MM.1S (cell line): ENCODE measurements at regions not wholly inside any gene's neighbourhood (a gene's known extent, or its start where the extent isn't known, plus 50 kb on each side); places are given as distances from the start of the nearest gene placed in this dataset.
"Not testable (repeated sequence)": the region's sequence is repeated elsewhere in the genome, so short reads cannot be mapped to it uniquely, and the experiment has no call there.

ENCODE experiments used
- DNase-seq: peaks from one replicate; pipeline ENCODE4 v3.0.0-alpha.2; 2015
- H2AFZ ChIP-seq: fragments of 300-600 bp; sonication (generic); 2 replicates; pipeline ENCODE4 v1.6.0; 2016; ENCODE audit warnings: antibody characterized with exemption, low read length
- H3F3A ChIP-seq: fragments of 300-600 bp; sonication (generic); 2 replicates; pipeline ENCODE4 v1.6.1; 2016; ENCODE audit warnings: mild to moderate bottlenecking, antibody characterized with exemption, low read length, moderate library complexity, mixed read lengths; ENCODE audit not compliant: insufficient read depth
- H3K27ac ChIP-seq: fragments of 300-600 bp; sonication (generic); 2 replicates; pipeline ENCODE4 v1.5.1; 2016; ENCODE audit warnings: mild to moderate bottlenecking, low read length
- H3K27me3 ChIP-seq: fragments of 300-600 bp; sonication (generic); replicated peaks from 2 replicates; pipeline ENCODE4 v1.6.0; 2016; ENCODE audit warnings: low read length; ENCODE audit not compliant: insufficient read depth
- H3K36me3 ChIP-seq: fragments of 300-600 bp; sonication (generic); replicated peaks from 2 replicates; pipeline ENCODE4 v1.6.1; 2016; ENCODE audit warnings: mild to moderate bottlenecking, low read length, mixed read lengths; ENCODE audit not compliant: insufficient read depth
- H3K4me1 ChIP-seq: fragments of 300-600 bp; sonication (generic); 2 replicates; pipeline ENCODE4 v1.6.1; 2016; ENCODE audit warnings: low read length, mixed read lengths
- H3K4me2 ChIP-seq: fragments of 300-600 bp; sonication (generic); 2 replicates; pipeline ENCODE4 v1.6.0; 2016; ENCODE audit warnings: low read depth, low read length
- H3K4me3 ChIP-seq: fragments of 300-600 bp; sonication (generic); 2 replicates; pipeline ENCODE4 v1.5.1; 2016; ENCODE audit warnings: low read length, mixed read lengths
- H3K79me2 ChIP-seq: fragments of 300-600 bp; sonication (generic); 2 replicates; pipeline ENCODE4 v1.6.1; 2016; ENCODE audit warnings: mixed run types, low read length, mixed read lengths
- H3K9ac ChIP-seq: fragments of 300-600 bp; sonication (generic); 2 replicates; pipeline ENCODE4 v1.6.1; 2016; ENCODE audit warnings: low read length, mixed read lengths
- H3K9me2 ChIP-seq: fragments of 300-600 bp; sonication (generic); replicated peaks from 2 replicates; pipeline ENCODE4 v1.6.1; 2016; ENCODE audit warnings: mild to moderate bottlenecking, low read length, mixed read lengths; ENCODE audit not compliant: insufficient read depth
- H3K9me3 ChIP-seq: fragments of 300-600 bp; sonication (generic); replicated peaks from 2 replicates; pipeline ENCODE4 v1.6.1; 2016; ENCODE audit warnings: mild to moderate bottlenecking, low read length, mixed read lengths; ENCODE audit not compliant: insufficient read depth
- H4K20me1 ChIP-seq: fragments of 300-600 bp; sonication (generic); 2 replicates; pipeline ENCODE4 v1.6.1; 2016; ENCODE audit warnings: mild to moderate bottlenecking, low read length, moderate library complexity, mixed read lengths; ENCODE audit not compliant: insufficient read depth
- TF ChIP-seq, protein P1 (sequence below): fragments of 300-600 bp; sonication (generic); IDR thresholded peaks from 2 replicates; pipeline ENCODE4 v1.5.1; 2016; ENCODE audit warnings: antibody characterized with exemption, low read length, mixed read lengths

DNA sequence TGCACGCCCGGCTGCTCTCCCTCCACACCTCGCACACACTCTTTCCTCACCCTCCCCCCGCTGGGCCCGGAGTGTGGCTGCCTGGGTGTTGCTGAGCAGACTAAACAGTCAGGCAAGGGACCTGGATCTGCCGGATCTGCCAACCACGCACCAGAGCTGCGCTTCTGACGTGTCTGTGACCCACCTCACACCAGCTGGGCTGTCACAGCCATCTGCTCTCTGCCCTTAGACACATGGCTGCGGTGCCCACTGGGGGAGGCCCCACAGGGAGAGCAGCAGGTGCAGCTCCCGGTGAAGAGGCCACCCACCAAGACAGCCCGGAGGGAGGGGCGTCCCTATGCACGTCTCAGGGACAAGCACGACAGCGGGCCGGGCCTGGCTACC is 5403.1 kb upstream of the TPTE start:
- not testable (repeated sequence) for H3K27me3 ChIP-seq, H3K9ac ChIP-seq, H4K20me1 ChIP-seq, H3K4me2 ChIP-seq, H3K27ac ChIP-seq, H3K79me2 ChIP-seq, H3K9me2 ChIP-seq, H3K36me3 ChIP-seq, H3K4me3 ChIP-seq, H3F3A ChIP-seq, H3K9me3 ChIP-seq, H3K4me1 ChIP-seq, DNase-seq, H2AFZ ChIP-seq

DNA sequence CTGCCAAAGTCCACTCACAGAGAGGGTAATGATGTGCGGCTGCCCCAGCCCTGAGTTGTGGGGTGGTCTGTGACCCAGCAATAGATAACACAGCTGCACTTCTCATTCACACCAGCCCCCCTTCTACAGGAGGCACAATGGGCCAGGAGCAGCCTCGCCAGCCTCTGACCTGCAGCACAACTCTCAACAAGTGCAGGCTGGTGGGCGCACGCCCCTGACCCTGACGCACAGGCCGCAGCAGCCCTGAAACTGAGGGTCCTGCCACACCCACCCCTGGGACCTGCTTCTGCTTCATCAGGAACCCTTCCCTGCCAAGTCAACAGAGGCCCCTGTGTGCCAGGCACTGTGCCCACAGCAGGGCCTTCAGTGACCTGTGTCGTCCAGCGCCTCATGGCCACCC is 5402.2 kb upstream of the TPTE start:
- not testable (repeated sequence) for DNase-seq, H3K9ac ChIP-seq, H3K4me3 ChIP-seq, H3K9me3 ChIP-seq, H3K4me2 ChIP-seq, H3F3A ChIP-seq, H4K20me1 ChIP-seq, H3K79me2 ChIP-seq, H3K36me3 ChIP-seq, H2AFZ ChIP-seq, H3K4me1 ChIP-seq, H3K27ac ChIP-seq, H3K9me2 ChIP-seq, H3K27me3 ChIP-seq

DNA sequence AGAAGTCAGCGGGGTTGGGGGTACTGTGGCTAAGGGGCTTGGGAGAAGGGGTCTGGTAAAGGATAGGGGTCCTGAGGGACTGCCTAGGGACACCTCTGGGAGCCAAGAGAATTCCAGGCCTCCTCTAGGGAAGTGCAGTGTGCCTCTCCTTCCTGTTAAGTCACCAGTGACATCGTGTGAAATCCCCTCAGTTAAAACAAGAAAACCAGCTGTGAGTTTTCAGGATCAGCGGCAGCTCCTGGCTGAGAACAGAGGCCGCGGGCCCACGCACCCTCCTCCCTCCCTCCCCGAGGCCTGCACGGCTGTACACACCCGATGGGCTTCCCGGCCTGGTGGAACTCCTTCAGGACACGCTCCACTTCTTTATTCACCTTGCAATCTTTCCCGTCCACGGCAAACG is 5400.0 kb upstream of the TPTE start:
- not testable (repeated sequence) for H3K27me3 ChIP-seq, H4K20me1 ChIP-seq, DNase-seq, H2AFZ ChIP-seq, H3K4me1 ChIP-seq, H3K9ac ChIP-seq, H3K9me2 ChIP-seq, H3K4me3 ChIP-seq, H3F3A ChIP-seq, H3K36me3 ChIP-seq, H3K27ac ChIP-seq, H3K4me2 ChIP-seq, H3K79me2 ChIP-seq, H3K9me3 ChIP-seq

DNA sequence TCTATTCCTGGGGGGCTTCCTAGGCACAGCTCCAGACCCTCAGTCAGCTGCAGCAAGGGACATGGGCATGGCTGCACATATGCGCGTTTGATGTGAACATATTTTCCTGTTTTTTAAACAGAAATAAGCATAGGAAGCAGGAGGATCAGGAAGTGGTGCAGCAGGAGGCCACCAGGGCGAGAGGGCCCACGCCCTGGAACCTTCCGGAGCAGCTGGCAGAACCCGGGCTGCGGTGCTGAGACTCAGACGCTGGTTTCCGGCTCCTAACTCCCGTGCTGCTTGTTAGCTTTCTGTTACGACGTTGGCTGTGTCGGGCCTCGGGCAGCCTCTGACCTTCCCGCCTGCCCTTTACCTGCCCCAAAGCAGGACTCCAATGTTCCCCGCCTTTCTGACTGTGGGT is 5399.5 kb upstream of the TPTE start:
- not testable (repeated sequence) for H4K20me1 ChIP-seq, H3K27ac ChIP-seq, H2AFZ ChIP-seq, H3K79me2 ChIP-seq, H3K9ac ChIP-seq, H3K9me3 ChIP-seq, H3K4me2 ChIP-seq, H3K36me3 ChIP-seq, H3F3A ChIP-seq, H3K9me2 ChIP-seq, H3K4me3 ChIP-seq, H3K4me1 ChIP-seq, H3K27me3 ChIP-seq, DNase-seq

DNA sequence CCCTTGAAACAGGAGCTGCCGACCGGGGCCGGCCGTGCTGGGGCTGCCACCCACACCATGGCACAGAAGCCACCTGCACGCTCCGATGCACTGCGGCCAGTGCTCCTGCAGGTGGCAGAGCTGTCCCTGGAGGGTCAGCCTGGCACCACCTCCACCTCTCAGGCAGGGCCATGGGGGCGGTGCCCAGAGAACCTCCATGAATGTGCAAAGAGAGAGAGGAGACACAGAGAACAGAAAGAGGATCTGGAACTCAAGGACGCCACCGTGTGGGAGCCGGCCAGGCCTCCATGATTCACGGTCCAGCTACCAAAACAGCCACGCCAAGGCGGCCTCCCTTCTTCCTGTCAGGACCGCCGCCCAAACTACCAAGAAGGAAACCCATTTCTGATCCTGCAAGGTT is 5397.7 kb upstream of the TPTE start:
- not testable (repeated sequence) for H3K9me2 ChIP-seq, H3K36me3 ChIP-seq, H4K20me1 ChIP-seq, H3K27me3 ChIP-seq, H3K27ac ChIP-seq, H3F3A ChIP-seq, H3K9me3 ChIP-seq, H3K79me2 ChIP-seq, H3K9ac ChIP-seq, H3K4me3 ChIP-seq, H3K4me1 ChIP-seq, H2AFZ ChIP-seq, H3K4me2 ChIP-seq, DNase-seq
- TF ChIP-seq, protein P1, sequence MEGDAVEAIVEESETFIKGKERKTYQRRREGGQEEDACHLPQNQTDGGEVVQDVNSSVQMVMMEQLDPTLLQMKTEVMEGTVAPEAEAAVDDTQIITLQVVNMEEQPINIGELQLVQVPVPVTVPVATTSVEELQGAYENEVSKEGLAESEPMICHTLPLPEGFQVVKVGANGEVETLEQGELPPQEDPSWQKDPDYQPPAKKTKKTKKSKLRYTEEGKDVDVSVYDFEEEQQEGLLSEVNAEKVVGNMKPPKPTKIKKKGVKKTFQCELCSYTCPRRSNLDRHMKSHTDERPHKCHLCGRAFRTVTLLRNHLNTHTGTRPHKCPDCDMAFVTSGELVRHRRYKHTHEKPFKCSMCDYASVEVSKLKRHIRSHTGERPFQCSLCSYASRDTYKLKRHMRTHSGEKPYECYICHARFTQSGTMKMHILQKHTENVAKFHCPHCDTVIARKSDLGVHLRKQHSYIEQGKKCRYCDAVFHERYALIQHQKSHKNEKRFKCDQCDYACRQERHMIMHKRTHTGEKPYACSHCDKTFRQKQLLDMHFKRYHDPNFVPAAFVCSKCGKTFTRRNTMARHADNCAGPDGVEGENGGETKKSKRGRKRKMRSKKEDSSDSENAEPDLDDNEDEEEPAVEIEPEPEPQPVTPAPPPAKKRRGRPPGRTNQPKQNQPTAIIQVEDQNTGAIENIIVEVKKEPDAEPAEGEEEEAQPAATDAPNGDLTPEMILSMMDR: peak; percentile 32

DNA sequence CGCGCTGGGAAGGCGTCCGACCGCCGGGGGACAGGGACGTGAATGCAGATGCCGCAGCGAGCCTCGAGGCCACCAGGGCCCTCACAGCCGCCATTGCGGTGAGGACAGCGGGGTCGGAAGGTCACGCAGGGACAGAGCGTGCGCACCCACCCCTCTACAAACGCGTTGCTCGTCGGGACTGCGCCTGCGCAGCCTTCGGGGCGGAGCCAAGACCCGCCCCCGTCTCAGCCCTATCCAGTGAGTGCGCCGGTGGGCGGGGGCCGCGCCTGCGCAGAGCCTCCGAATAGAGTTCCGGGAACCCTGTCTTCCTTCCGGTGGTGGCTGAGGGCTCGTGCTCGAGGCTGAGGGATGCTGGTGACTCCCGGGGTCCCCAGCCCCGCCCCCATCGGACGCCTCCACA is 5393.1 kb upstream of the TPTE start:
- not testable (repeated sequence) for H4K20me1 ChIP-seq, H3K9me2 ChIP-seq, H3K79me2 ChIP-seq, H3K4me2 ChIP-seq, H3K27me3 ChIP-seq, H3F3A ChIP-seq, H2AFZ ChIP-seq, H3K9ac ChIP-seq, H3K4me1 ChIP-seq, H3K36me3 ChIP-seq, H3K9me3 ChIP-seq, H3K27ac ChIP-seq
- peak; percentile 94 for DNase-seq
- H3K4me3 ChIP-seq: peak overlapping the region; percentile 27; the same call in 1 of the 2 replicates

DNA sequence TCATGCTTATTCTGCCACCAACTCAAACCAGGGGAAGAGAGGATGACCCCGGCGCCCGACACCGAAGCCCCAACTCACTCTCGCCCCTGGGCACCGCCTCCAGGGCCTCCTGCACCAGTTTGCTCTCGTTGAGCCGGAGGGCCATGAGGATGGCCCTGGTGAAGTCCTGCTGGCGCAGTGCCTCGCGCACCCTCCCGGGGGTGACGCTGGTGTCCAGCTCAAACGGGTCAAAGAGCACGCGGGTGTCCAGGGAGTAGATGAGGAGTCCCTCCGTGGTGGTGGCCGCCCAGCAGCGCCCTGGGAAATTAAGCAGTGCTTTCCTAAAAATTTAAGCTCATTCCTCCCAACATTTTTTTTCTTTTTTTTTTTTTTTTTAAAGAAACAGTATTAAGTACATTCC is 5387.6 kb upstream of the TPTE start:
- H3K27ac ChIP-seq, H3F3A ChIP-seq, H3K79me2 ChIP-seq, H3K4me1 ChIP-seq, H3K4me2 ChIP-seq, H3K9me3 ChIP-seq, H3K27me3 ChIP-seq, H4K20me1 ChIP-seq, H3K9ac ChIP-seq, H3K4me3 ChIP-seq, H3K36me3 ChIP-seq, DNase-seq, H3K9me2 ChIP-seq, H2AFZ ChIP-seq: not testable (repeated sequence)

DNA sequence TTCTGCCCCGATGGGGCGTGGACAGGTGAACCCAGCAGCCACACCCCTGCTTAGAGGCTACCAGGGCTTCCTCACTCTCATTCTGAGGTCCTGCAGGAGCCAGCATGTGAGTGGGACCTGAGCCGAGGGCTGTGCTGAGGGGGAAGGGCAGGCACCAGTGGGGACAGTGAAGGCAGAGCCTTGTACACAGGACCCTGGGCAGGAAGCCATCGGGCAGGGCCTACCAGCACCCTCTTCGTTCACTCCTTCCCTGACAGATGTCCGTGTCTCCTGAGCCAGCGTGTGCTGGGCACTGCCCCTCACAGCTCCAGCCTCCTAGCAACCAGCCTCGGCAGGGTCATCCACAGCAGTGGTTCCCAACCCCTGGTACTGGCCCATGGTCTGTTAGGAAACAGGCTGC is 5385.0 kb upstream of the TPTE start:
- not testable (repeated sequence) for H3K27me3 ChIP-seq, H3K9ac ChIP-seq, H3K36me3 ChIP-seq, H3K27ac ChIP-seq, H3K4me1 ChIP-seq, DNase-seq, H3K4me2 ChIP-seq, H3F3A ChIP-seq, H3K9me2 ChIP-seq, H4K20me1 ChIP-seq, H3K4me3 ChIP-seq, H3K9me3 ChIP-seq, H2AFZ ChIP-seq, H3K79me2 ChIP-seq
